HepG2 (cell line): ENCODE measurements at regions not wholly inside any gene's neighbourhood (a gene's known extent, or its start where the extent isn't known, plus 50 kb on each side); places are given as distances from the start of the nearest gene placed in this dataset.
A peak's percentile ranks its signal among the peaks of the same experiment; 100 is the strongest.

ENCODE experiments used
- CEBPB ChIP-seq: IDR thresholded peaks from 2 replicates; pipeline ENCODE4 v1.6.1; 2011; ENCODE audit warnings: low read depth, low read length, improper control_type of control experiment, borderline replicate concordance
- EEA1 ChIP-seq: sonication (generic); formaldehyde crosslinking; IDR thresholded peaks from 2 replicates; pipeline ENCODE4 v1.5.1; 2020; ENCODE audit warnings: mild to moderate bottlenecking, missing genetic modification reagents, borderline replicate concordance
- FOXK1 ChIP-seq: sonication (generic); formaldehyde crosslinking; IDR thresholded peaks from 2 replicates; pipeline ENCODE4 v1.4.0; 2020; ENCODE audit warnings: low read depth, missing genetic modification reagents, borderline replicate concordance
- HNF4G ChIP-seq, 2 experiments: sonication (generic) in 1 of 2; formaldehyde crosslinking in 1 of 2; IDR thresholded peaks; 2 replicates each; pipeline versions ENCODE4 v1.4.0 to v1.6.1; 2011 to 2020; ENCODE audit warnings: borderline replicate concordance in 2 of 2, low read depth in 2 of 2, mild to moderate bottlenecking in 2 of 2, low read length in 1 of 2, missing genetic modification reagents in 1 of 2, moderate library complexity in 1 of 2
- HNRNPLL ChIP-seq: fragments of 200-400 bp; formaldehyde crosslinking; IDR thresholded peaks from 2 replicates; pipeline ENCODE4 v1.6.1; 2017; ENCODE audit warnings: mild to moderate bottlenecking, low read depth, low read length; ENCODE audit not compliant: poor library complexity, severe bottlenecking
- IRF2 ChIP-seq: IDR thresholded peaks from 2 replicates; pipeline ENCODE4 v1.6.1; 2018; ENCODE audit warnings: missing genetic modification reagents, missing compliant biosample characterization
- MAFK ChIP-seq, 2 experiments: IDR thresholded peaks in 1 of 2; conservative IDR thresholded peaks in 1 of 2; 2 replicates each; pipeline ENCODE4 v1.6.1; 2011; ENCODE audit warnings: improper control_type of control experiment in 2 of 2, low read length in 2 of 2
- MNT ChIP-seq: fragments of 450-650 bp; IDR thresholded peaks from 2 replicates; pipeline ENCODE4 v1.6.1; 2016
- STAT6 ChIP-seq: sonication (generic); formaldehyde crosslinking; IDR thresholded peaks from 2 replicates; pipeline ENCODE4 v1.4.0; 2020; ENCODE audit warnings: missing genetic modification reagents, mild to moderate bottlenecking, borderline replicate concordance
- THAP11 ChIP-seq: IDR thresholded peaks from 2 replicates; pipeline ENCODE4 v1.6.1; 2016; ENCODE audit warnings: missing biosample characterization, missing genetic modification reagents
- U2AF1 ChIP-seq: fragments of 200-400 bp; formaldehyde crosslinking; optimal IDR thresholded peaks from 2 replicates; pipeline ENCODE3; 2017; ENCODE audit warnings: mild to moderate bottlenecking, low read depth, low read length
- ZHX2 ChIP-seq, 2 experiments: sonication (generic) in 1 of 2; formaldehyde crosslinking in 1 of 2; IDR thresholded peaks; 2 replicates each; pipeline versions ENCODE4 v1.6.1 to v1.9.0; 2014 to 2022; ENCODE audit warnings: antibody characterized with exemption in 1 of 2, borderline replicate concordance in 1 of 2, inconsistent platforms in 1 of 2, low read depth in 1 of 2, missing genetic modification reagents in 1 of 2
- ZNF333 ChIP-seq: sonication (generic); formaldehyde crosslinking; IDR thresholded peaks from 2 replicates; pipeline ENCODE4 v1.4.0; 2020; ENCODE audit warnings: mild to moderate bottlenecking, missing genetic modification reagents, borderline replicate concordance
- ZNF639 ChIP-seq: conservative IDR thresholded peaks from 2 replicates; pipeline ENCODE4 v1.6.1; 2018; ENCODE audit warnings: missing genetic modification reagents
- ZSCAN29 ChIP-seq: sonication (generic); formaldehyde crosslinking; conservative IDR thresholded peaks from 2 replicates; pipeline ENCODE4 v1.4.0; 2020; ENCODE audit warnings: mild to moderate bottlenecking, missing genetic modification reagents

GRCh38 chr9:82597241-82598203 lies 465.4 kb downstream of the RASEF start (continued):
- no peak for TF ChIP-seq ZHX2 (IDR thresholded peaks at IDR 0.05; ENCODE audit: low read depth)
- TF ChIP-seq ZHX2 (CRISPR knock-in tag; IDR thresholded peaks at IDR 0.05; ENCODE audit: borderline replicate concordance), result no peak
- TF ChIP-seq IRF2 (CRISPR knock-in tag), result peak; percentile 49; the same call in 1 of the 2 replicates
- 0 out of 2 replicates have a peak, but pooled peaks have one; percentile 17 for TF ChIP-seq FOXK1 (CRISPR knock-in tag)
- no peak for TF ChIP-seq HNF4G (IDR thresholded peaks at IDR 0.05; ENCODE audit: borderline replicate concordance, low read depth, low read length)
- no peak; the same call in 1 of the 2 replicates for TF ChIP-seq HNF4G (CRISPR knock-in tag; IDR thresholded peaks at IDR 0.05; ENCODE audit: borderline replicate concordance, low read depth)
- no peak for TF ChIP-seq U2AF1
- no peak for TF ChIP-seq ZNF333 (CRISPR knock-in tag)
- no peak for TF ChIP-seq HNRNPLL
- peak; percentile 79 to 84 for TF ChIP-seq MAFK (conservative IDR thresholded peaks at IDR 0.05 in 1 of 2, IDR thresholded peaks at IDR 0.05 in 1 of 2; ENCODE audit: low read length in 2 of 2)
- TF ChIP-seq STAT6, result no peak
- TF ChIP-seq CEBPB, result no peak
- TF ChIP-seq ZSCAN29, result no peak
- TF ChIP-seq THAP11 (CRISPR knock-in tag), result peak; percentile 51; the same call in 1 of the 2 replicates
- TF ChIP-seq EEA1 (CRISPR knock-in tag), result no peak
- no peak for TF ChIP-seq ZNF639
- TF ChIP-seq MNT, result peak; percentile 85
